ENCODE measurements at regions not wholly inside any gene's neighbourhood (a gene's known extent, or its start where the extent isn't known, plus 50 kb on each side); places are given as distances from the start of the nearest gene placed in this dataset.

- Histone ChIP-seq H3K27me3 (no peaks in the 10 kb centered on the region), H3K36me3 (no peaks in the 10 kb centered on the region), H3K4me1 (no peaks in the 10 kb centered on the region), H3K4me3 (ENCODE audit: low read depth, low read length) (no peak overlapping the region), H3K9me3 (no peaks in the 10 kb centered on the region)
- no peak for TF ChIP-seq CTCF (IDR thresholded peaks at IDR 0.05; ENCODE audit: low read depth, low read length)
- DNase-seq, result no peak
Observed at GRCh38 chr11:122022646-122023045, 93.4 kb downstream of the BLID start.

- no peaks in the 10 kb centered on the region for H3K27me3 ChIP-seq
- no peaks in the 10 kb centered on the region for H3K4me1 ChIP-seq
- DNase-seq, result peak; percentile 42
- no peak overlapping the region for H3K4me3 ChIP-seq (ENCODE audit: low read depth, low read length)
- H3K9me3 ChIP-seq, result no peaks in the 10 kb centered on the region
- H3K36me3 ChIP-seq, result no peaks in the 10 kb centered on the region
- TF ChIP-seq CTCF (IDR thresholded peaks at IDR 0.05; ENCODE audit: low read depth, low read length), result peak; percentile 68
Observed at GRCh38 chr11:122020902-122021301, 95.1 kb downstream of the BLID start.

GRCh38 chr11:122019908-122020694 lies 95.9 kb downstream of the BLID start:
- H3K4me3 ChIP-seq (ENCODE audit: low read depth, low read length), result no peak overlapping the region
- TF ChIP-seq CTCF (IDR thresholded peaks at IDR 0.05; ENCODE audit: low read depth, low read length), result no peak
- no peaks in the 10 kb centered on the region for H3K4me1 ChIP-seq
- DNase-seq, result no peak
- no peaks in the 10 kb centered on the region for H3K27me3 ChIP-seq
- no peaks in the 10 kb centered on the region for H3K9me3 ChIP-seq
- H3K36me3 ChIP-seq, result no peaks in the 10 kb centered on the region

- Histone ChIP-seq H3K27me3 (no peaks in the 10 kb centered on the region), H3K4me1 (no peaks in the 10 kb centered on the region), H3K9me3 (no peaks in the 10 kb centered on the region), H3K4me3 (ENCODE audit: low read depth, low read length) (no peak overlapping the region), H3K36me3 (no peaks in the 10 kb centered on the region)
- no peak for DNase-seq
- TF ChIP-seq CTCF (IDR thresholded peaks at IDR 0.05; ENCODE audit: low read depth, low read length), result no peak
Observed at GRCh38 chr11:122007601-122008071, 108.4 kb downstream of the BLID start.

GRCh38 chr11:122004446-122004845 lies 111.6 kb downstream of the BLID start:
- Histone ChIP-seq H3K27me3 (no peaks in the 10 kb centered on the region), H3K36me3 (no peaks in the 10 kb centered on the region), H3K4me1 (no peaks in the 10 kb centered on the region), H3K9me3 (no peaks in the 10 kb centered on the region), H3K4me3 (ENCODE audit: low read depth, low read length) (no peak overlapping the region)
- DNase-seq, result no peak
- no peak for TF ChIP-seq CTCF (IDR thresholded peaks at IDR 0.05; ENCODE audit: low read depth, low read length)

GRCh38 chr11:122002926-122003325 lies 113.1 kb downstream of the BLID start:
- Histone ChIP-seq H3K4me3 (ENCODE audit: low read depth, low read length) (no peak overlapping the region), H3K36me3 (no peaks in the 10 kb centered on the region)

More at GRCh38 chr11:122002926-122003325, 113.1 kb downstream of the BLID start:
- Histone ChIP-seq H3K27me3 (no peaks in the 10 kb centered on the region), H3K4me1 (no peaks in the 10 kb centered on the region), H3K9me3 (no peaks in the 10 kb centered on the region)
- no peak for TF ChIP-seq CTCF (IDR thresholded peaks at IDR 0.05; ENCODE audit: low read depth, low read length)
- DNase-seq, result no peak
